H1 (cell line): ENCODE measurements at regions not wholly inside any gene's neighbourhood (a gene's known extent, or its start where the extent isn't known, plus 50 kb on each side); places are given as distances from the start of the nearest gene placed in this dataset.

Experiments used
- CTCF ChIA-PET: fragments of 300-600 bp; sonication (Branson Sonifier 250); formaldehyde crosslinking; loops from one replicate; lab custom pipeline; 2021; ENCODE audit not compliant: partially characterized antibody; lab: Charles Lee
- POLR2A ChIA-PET: fragments of 300-600 bp; sonication (Branson Sonifier 250); formaldehyde crosslinking; loops from one replicate; lab custom pipeline; 2021; ENCODE audit warnings: inconsistent platforms; ENCODE audit not compliant: partially characterized antibody; lab: Charles Lee
- DNase-seq, 2 experiments: peaks; one replicate each; pipeline versions ENCODE4 v3.0.0 to v3.0.0-alpha.2; 2010 to 2022; ENCODE audit warnings: low spot score in 2 of 2, low read depth in 1 of 2, mixed read lengths in 1 of 2
- FAIRE-seq: peaks from 2 replicates; lab custom pipeline; 2011; peaks lifted over from hg19 to GRCh38; lab: Jason Lieb, UNC
- H2AFZ ChIP-seq: 2 replicates; pipeline ENCODE4 v1.8.1; 2012; ENCODE audit warnings: low read length, inconsistent platforms
- H2AK5ac ChIP-seq: 2 replicates; pipeline ENCODE4 v1.6.1; 2013; ENCODE audit warnings: low read depth, low read length
- H2BK120ac ChIP-seq: replicated peaks from 2 replicates; pipeline ENCODE3; 2013; ENCODE audit warnings: low read depth, low read length, inconsistent platforms
- H2BK12ac ChIP-seq: 2 replicates; pipeline ENCODE4 v1.6.1; 2013; ENCODE audit warnings: low read depth, low read length
- H2BK15ac ChIP-seq: 2 replicates; pipeline ENCODE4 v1.6.1; 2013; ENCODE audit warnings: low read length
- H2BK20ac ChIP-seq: 2 replicates; pipeline ENCODE4 v1.6.1; 2013; ENCODE audit warnings: low read length
- H2BK5ac ChIP-seq: 2 replicates; pipeline ENCODE4 v1.6.1; 2013; ENCODE audit warnings: low read depth, low read length
- H3K14ac ChIP-seq: 2 replicates; pipeline ENCODE4 v1.6.1; 2013; ENCODE audit warnings: inconsistent platforms; ENCODE audit not compliant: insufficient read length
- H3K18ac ChIP-seq: 2 replicates; pipeline ENCODE4 v1.6.1; 2013; ENCODE audit warnings: low read length; ENCODE audit errors: extremely low read depth
- H3K23ac ChIP-seq: 2 replicates; pipeline ENCODE4 v1.6.1; 2013; ENCODE audit warnings: inconsistent platforms; ENCODE audit not compliant: insufficient read length
- H3K23me2 ChIP-seq: 2 replicates; pipeline ENCODE4 v1.6.1; 2013; ENCODE audit warnings: low read depth, low read length
- H3K27ac ChIP-seq: 2 replicates; pipeline ENCODE4 v1.6.1; 2011; ENCODE audit warnings: low read depth, low read length, inconsistent platforms
- H3K27me3 ChIP-seq, 4 experiments: replicated peaks in 1 of 4; 1 replicate in 1 of 4; 2 replicates in 3 of 4; pipeline versions ENCODE4 v1.6.1 to v1.8.1; 2011 to 2013; ENCODE audit warnings: low read length in 3 of 4, mild to moderate bottlenecking in 3 of 4, inconsistent platforms in 2 of 4, mixed read lengths in 2 of 4, moderate library complexity in 1 of 4; ENCODE audit not compliant: control insufficient read depth in 3 of 4, insufficient read depth in 3 of 4; ENCODE audit errors: extremely low read depth in 1 of 4
- H3K36me3 ChIP-seq, 4 experiments: 2 replicates each; pipeline versions ENCODE4 v1.6.1 to v1.8.1; 2011 to 2013; ENCODE audit warnings: mild to moderate bottlenecking in 4 of 4, low read length in 3 of 4, moderate library complexity in 2 of 4, control low read depth in 1 of 4, inconsistent platforms in 1 of 4; ENCODE audit not compliant: insufficient read depth in 4 of 4, control insufficient read depth in 2 of 4
- H3K4ac ChIP-seq: replicated peaks from 2 replicates; pipeline ENCODE3; 2013; ENCODE audit warnings: low read length, low read depth, mixed read lengths, inconsistent platforms; ENCODE audit not compliant: insufficient read length
- H3K4me1 ChIP-seq, 4 experiments: replicated peaks in 1 of 4; 1 replicate in 1 of 4; 2 replicates in 3 of 4; pipeline versions ENCODE4 v1.6.1 to v1.8.1; 2011 to 2013; ENCODE audit warnings: low read length in 3 of 4, inconsistent platforms in 2 of 4, mixed read lengths in 1 of 4; ENCODE audit not compliant: insufficient read depth in 4 of 4, control insufficient read depth in 3 of 4
- H3K4me2 ChIP-seq, 2 experiments: 2 replicates each; pipeline versions ENCODE4 v1.6.1 to v1.8.1; 2011 to 2013; ENCODE audit warnings: low read depth in 2 of 2, low read length in 2 of 2, control low read depth in 1 of 2, inconsistent platforms in 1 of 2, mild to moderate bottlenecking in 1 of 2; ENCODE audit not compliant: insufficient read depth in 1 of 2
- H3K4me3 ChIP-seq, 4 experiments: fragments of 200-600, 300-600 bp in 1 of 4; sonication (generic), shearing (Covaris generic), sonication (Bioruptor Twin) in 1 of 4; 2 replicates each; pipeline versions ENCODE4 v1.5.1 to v1.8.1; 2011 to 2016; ENCODE audit warnings: low read length in 4 of 4, low read depth in 3 of 4, control low read depth in 2 of 4, inconsistent platforms in 2 of 4, mild to moderate bottlenecking in 2 of 4, mixed read lengths in 1 of 4, moderate library complexity in 1 of 4; ENCODE audit not compliant: insufficient read depth in 2 of 4; ENCODE audit errors: extremely low read depth in 1 of 4
- H3K56ac ChIP-seq: replicated peaks from 2 replicates; pipeline ENCODE3; 2013; ENCODE audit warnings: low read depth, mild to moderate bottlenecking, mixed read lengths, low read length, inconsistent platforms; ENCODE audit not compliant: insufficient read length
- H3K79me1 ChIP-seq: 2 replicates; pipeline ENCODE4 v1.6.1; 2013; ENCODE audit warnings: low read depth, low read length, control low read depth
- H3K79me2 ChIP-seq, 2 experiments: 2 replicates each; pipeline versions ENCODE4 v1.6.1 to v1.8.1; 2012 to 2013; ENCODE audit warnings: low read length in 2 of 2, mild to moderate bottlenecking in 2 of 2, inconsistent platforms in 1 of 2; ENCODE audit not compliant: insufficient read depth in 2 of 2, control insufficient read depth in 1 of 2
- H3K9ac ChIP-seq, 4 experiments: replicated peaks in 1 of 4; 1 replicate in 1 of 4; 2 replicates in 3 of 4; pipeline versions ENCODE4 v1.6.1 to v1.8.1; 2011 to 2013; ENCODE audit warnings: low read depth in 3 of 4, low read length in 3 of 4, control low read depth in 2 of 4, mild to moderate bottlenecking in 2 of 4, moderate library complexity in 2 of 4, inconsistent platforms in 1 of 4; ENCODE audit errors: extremely low read depth in 1 of 4
- H3K9me3 ChIP-seq, 2 experiments: 2 replicates each; pipeline versions ENCODE4 v1.6.1 to v1.8.1; 2012 to 2013; ENCODE audit warnings: mild to moderate bottlenecking in 2 of 2, moderate library complexity in 2 of 2, control low read depth in 1 of 2, inconsistent platforms in 1 of 2, low read depth in 1 of 2, low read length in 1 of 2, mixed read lengths in 1 of 2; ENCODE audit not compliant: insufficient read depth in 2 of 2
- H4K20me1 ChIP-seq, 2 experiments: replicated peaks in 1 of 2; 2 replicates each; pipeline versions ENCODE3 to v1.8.1; 2011 to 2013; ENCODE audit warnings: inconsistent platforms in 2 of 2, low read length in 2 of 2, mild to moderate bottlenecking in 1 of 2; ENCODE audit not compliant: insufficient read depth in 2 of 2, control insufficient read depth in 1 of 2
- H4K5ac ChIP-seq: 2 replicates; pipeline ENCODE4 v1.6.1; 2013; ENCODE audit warnings: low read length, low read depth, mixed read lengths, inconsistent platforms; ENCODE audit not compliant: insufficient read length
- H4K8ac ChIP-seq: 2 replicates; pipeline ENCODE4 v1.8.0; 2013; ENCODE audit warnings: mild to moderate bottlenecking, moderate library complexity, low read length, inconsistent platforms; ENCODE audit not compliant: insufficient read depth; ENCODE audit errors: extremely low read depth
- H4K91ac ChIP-seq: replicated peaks from 2 replicates; pipeline ENCODE3; 2013; ENCODE audit warnings: low read length, mixed read lengths, inconsistent platforms; ENCODE audit not compliant: insufficient read length
- ASH2L ChIP-seq: fragments of 200-600, 300-600 bp; sonication (generic); IDR thresholded peaks from one replicate; pipeline ENCODE4 v1.7.1; 2017; ENCODE audit warnings: low read length
- BCL11A ChIP-seq, 2 experiments: IDR thresholded peaks; one replicate each; pipeline ENCODE4 v1.6.1; 2011; ENCODE audit warnings: low read depth in 2 of 2, low read length in 2 of 2, mild to moderate bottlenecking in 2 of 2
- CREB1 ChIP-seq: IDR thresholded peaks from 2 replicates; pipeline ENCODE4 v1.6.1; 2012; ENCODE audit warnings: inconsistent platforms
- FOSL1 ChIP-seq: IDR thresholded peaks from 2 replicates; pipeline ENCODE4 v1.6.1; 2011; ENCODE audit warnings: mild to moderate bottlenecking, low read depth, low read length, moderate library complexity; ENCODE audit not compliant: insufficient read depth
- HDAC2 ChIP-seq, 2 experiments: fragments of 300-600 bp in 1 of 2; sonication (generic) in 1 of 2; IDR thresholded peaks; 2 replicates each; pipeline ENCODE4 v1.6.1; 2011 to 2012; ENCODE audit warnings: low read depth in 2 of 2, low read length in 2 of 2, mild to moderate bottlenecking in 2 of 2, moderate library complexity in 2 of 2, borderline replicate concordance in 1 of 2, inconsistent platforms in 1 of 2
- JUN ChIP-seq: IDR thresholded peaks from 2 replicates; pipeline ENCODE4 v1.6.1; 2011; ENCODE audit warnings: low read depth, mild to moderate bottlenecking, improper control_type of control experiment, low read length
- MAFK ChIP-seq: IDR thresholded peaks from 2 replicates; pipeline ENCODE4 v1.6.1; 2012; ENCODE audit warnings: low read depth, mild to moderate bottlenecking, improper control_type of control experiment, low read length
- MAX ChIP-seq: IDR thresholded peaks from 2 replicates; pipeline ENCODE4 v1.6.1; 2012; ENCODE audit warnings: inconsistent platforms
- RFX5 ChIP-seq: IDR thresholded peaks from 2 replicates; pipeline ENCODE4 v1.6.1; 2011; ENCODE audit warnings: low read depth, low read length, improper control_type of control experiment, borderline replicate concordance
- SIRT6 ChIP-seq: IDR thresholded peaks from one replicate; pipeline ENCODE4 v1.7.1; 2012; ENCODE audit warnings: low read length, inconsistent platforms
- SP1 ChIP-seq: IDR thresholded peaks from 2 replicates; pipeline ENCODE4 v1.6.1; 2011; ENCODE audit warnings: low read depth, low read length
- SP2 ChIP-seq: IDR thresholded peaks from 2 replicates; pipeline ENCODE4 v1.6.1; 2012; ENCODE audit warnings: mild to moderate bottlenecking, low read length, inconsistent platforms
- TAF1 ChIP-seq: IDR thresholded peaks from 2 replicates; pipeline ENCODE4 v1.6.1; 2011; ENCODE audit warnings: mild to moderate bottlenecking, low read depth, low read length
- ZNF274 ChIP-seq: IDR thresholded peaks from 2 replicates; pipeline ENCODE4 v1.7.0; 2012; ENCODE audit warnings: low read length, borderline replicate concordance; ENCODE audit errors: extremely low read depth
- WGBS, 2 experiments: shearing (Covaris generic) in 1 of 2; methylation state at CpG; one replicate each; pipeline versions ENCODE4 v1.1.6 to v1.1.7; 2013 to 2015; ENCODE audit warnings: low lambda C conversion rate in 2 of 2, mixed read lengths in 2 of 2, inconsistent platforms in 1 of 2, low coverage in 1 of 2, missing lambda C conversion rate in 1 of 2; ENCODE audit not compliant: insufficient replicate concordance in 2 of 2, insufficient coverage in 1 of 2, insufficient read length in 1 of 2; ENCODE audit errors: extremely low coverage in 1 of 2, missing lambda C conversion rate in 1 of 2; 5-methylcytosine and 5-hydroxymethylcytosine counted together

- no peaks in the 10 kb centered on the region for H4K20me1 ChIP-seq
- no peak overlapping the region for H2BK20ac ChIP-seq
- H3K27me3 ChIP-seq, result no peaks in the 10 kb centered on the region
- no peak overlapping the region for H3K4me3 ChIP-seq
- H3K4me2 ChIP-seq, result no peak overlapping the region
- H2BK120ac ChIP-seq, result no peak overlapping the region
- H2AFZ ChIP-seq, result no peak overlapping the region
- no peak overlapping the region for H3K18ac ChIP-seq
- no peaks in the 10 kb centered on the region for H3K23me2 ChIP-seq
- no peak overlapping the region for H3K4ac ChIP-seq
- no peak overlapping the region for H3K9ac ChIP-seq
- H3K4me1 ChIP-seq, result no peaks in the 10 kb centered on the region
- H2AK5ac ChIP-seq, result no peak overlapping the region
- H3K79me2 ChIP-seq, result no peaks in the 10 kb centered on the region
- DNase-seq (no peak), FAIRE-seq (no peak)
- H4K8ac ChIP-seq, result no peak overlapping the region
- no CpG with 5 or more reads among the region's 1 CpG for WGBS, 2 experiments
- H3K9me3 ChIP-seq, result peaks cover 0 to 4% of the 10 kb centered on the region in 2 experiments; a peak in 1 of 4 replicates
- no peak overlapping the region for H2BK12ac ChIP-seq
- no peak overlapping the region for H2BK5ac ChIP-seq
- H3K56ac ChIP-seq, result no peak overlapping the region
- ChIA-PET CTCF (no interaction called here), POLR2A (no interaction called here)
- no peaks in the 10 kb centered on the region for H3K79me1 ChIP-seq
- H3K36me3 ChIP-seq, result no peaks in the 10 kb centered on the region
- H4K5ac ChIP-seq, result no peak overlapping the region
- H4K91ac ChIP-seq, result no peak overlapping the region
- no peak overlapping the region for H3K27ac ChIP-seq
- H3K23ac ChIP-seq, result no peak overlapping the region
- no peak overlapping the region for H3K14ac ChIP-seq
- no peak overlapping the region for H2BK15ac ChIP-seq
- no peak for TF ChIP-seq TAF1
- TF ChIP-seq MAX, result no peak
- TF ChIP-seq MAFK, result no peak
- no peak for TF ChIP-seq SP2
- no peak for TF ChIP-seq RFX5
- no peak for TF ChIP-seq SP1
- TF ChIP-seq ASH2L, result no peak
- TF ChIP-seq HDAC2 (IDR thresholded peaks at IDR 0.05; ENCODE audit: borderline replicate concordance in 1 of 2, low read depth in 2 of 2, low read length in 2 of 2), result no peak
- no peak for TF ChIP-seq SIRT6
- TF ChIP-seq CREB1, result no peak
- no peak for TF ChIP-seq ZNF274
- no peak for TF ChIP-seq JUN
- TF ChIP-seq FOSL1, result no peak
- TF ChIP-seq BCL11A (IDR thresholded peaks at IDR 0.05; ENCODE audit: low read depth in 2 of 2, low read length in 2 of 2), result no peak
Observed at GRCh38 chrX:116031331-116031730, 139.2 kb upstream of the AGTR2 start.
